Lower leg skin (tissue), 4 donors: ENCODE measurements at regions not wholly inside any gene's neighbourhood (a gene's known extent, or its start where the extent isn't known, plus 50 kb on each side); places are given as distances from the start of the nearest gene placed in this dataset.

Source experiments
- DNase-seq, 2 donors: peaks; one replicate each; pipeline ENCODE4 v3.0.0-alpha.2; 2019; ENCODE audit warnings: low spot score in 2 of 2
- H3K4me3 ChIP-seq: fragments of 200-600 bp; sonication (generic); 2 replicates; pipeline ENCODE4 v1.5.1; 2017; ENCODE audit warnings: mild to moderate bottlenecking, low read depth; ENCODE audit not compliant: poor library complexity, severe bottlenecking
- CTCF ChIP-seq, 3 donors: fragments of 450-650 bp; IDR thresholded peaks; one replicate each; pipeline ENCODE4 v1.5.1; 2016; ENCODE audit warnings: antibody characterized with exemption in 3 of 3, mild to moderate bottlenecking in 3 of 3, moderate library complexity in 2 of 3
- POLR2A ChIP-seq, 2 donors: fragments of 450-650 bp; IDR thresholded peaks; one replicate each; pipeline ENCODE4 v1.6.1; 2016 to 2017; ENCODE audit warnings: antibody characterized with exemption in 2 of 2, mild to moderate bottlenecking in 1 of 2, moderate library complexity in 1 of 2
- WGBS, 2 donors: methylation state at CpG; one replicate each; pipeline ENCODE4 v1.1.5; 2018; 5-methylcytosine and 5-hydroxymethylcytosine counted together
- intact Hi-C: fragments of 100-400 bp; cut with DNase I; formaldehyde crosslinking; loops from one replicate; pipeline ENCODE4 v1.15.0; 2023; ENCODE audit warnings: low total_unique reads

- no peak overlapping the region for H3K4me3 ChIP-seq
- WGBS, 2 donors: 88 to 90% methylated on average over 4 of the region's 4 CpGs
- intact Hi-C loops: no loop called here
- no peak for DNase-seq
- TF ChIP-seq CTCF (IDR thresholded peaks at IDR 0.05) (no peak), POLR2A (IDR thresholded peaks at IDR 0.05) (no peak)
Measured at GRCh38 chr2:43035922-43036321, 190.5 kb downstream of the ZFP36L2 start.

GRCh38 chr2:43034921-43035320, 191.5 kb downstream of the ZFP36L2 start:
- TF ChIP-seq POLR2A (IDR thresholded peaks at IDR 0.05) (no peak), CTCF (IDR thresholded peaks at IDR 0.05) (no peak)
- WGBS, 2 donors: 94 to 95% methylated on average over 7 of the region's 7 CpGs
- no peak overlapping the region for H3K4me3 ChIP-seq
- DNase-seq: peak in 1 of 2 donors; percentile 68
- intact Hi-C loops: no loop called here

GRCh38 chr2:43034242-43034619, 192.2 kb downstream of the ZFP36L2 start:
- DNase-seq: peak in 1 of 2 donors; percentile 64
- no peak overlapping the region for H3K4me3 ChIP-seq
- WGBS, 2 donors: 89 to 94% methylated on average over 2 of the region's 2 CpGs
- intact Hi-C loops: no loop called here
- no peak for TF ChIP-seq CTCF (IDR thresholded peaks at IDR 0.05)
- no peak for TF ChIP-seq POLR2A (IDR thresholded peaks at IDR 0.05)

GRCh38 chr2:43033466-43034241, 192.8 kb downstream of the ZFP36L2 start:
- H3K4me3 ChIP-seq: no peak overlapping the region
- DNase-seq: peak in 1 of 2 donors; percentile 74
- WGBS, 2 donors: 92 to 94% methylated on average over 13 of the region's 13 CpGs
- TF ChIP-seq CTCF (IDR thresholded peaks at IDR 0.05): no peak
- TF ChIP-seq POLR2A (IDR thresholded peaks at IDR 0.05): no peak
- intact Hi-C loops: no loop called here

GRCh38 chr2:43033016-43033270, 193.5 kb downstream of the ZFP36L2 start:
- 41 to 59% methylated on average over 7 of the region's 7 CpGs for WGBS, 2 donors
- H3K4me3 ChIP-seq: no peak overlapping the region
- peak in 1 of 2 donors; percentile 82 for DNase-seq
- TF ChIP-seq CTCF (IDR thresholded peaks at IDR 0.05) (no peak), POLR2A (IDR thresholded peaks at IDR 0.05) (no peak)
- intact Hi-C loops: no loop called here
